Cardiac muscle cell (in vitro differentiated cells and primary cell): ENCODE measurements at regions not wholly inside any gene's neighbourhood (a gene's known extent, or its start where the extent isn't known, plus 50 kb on each side); places are given as distances from the start of the nearest gene placed in this dataset.

Source experiments
- DNase-seq, 2 donors: peaks; one replicate each; pipeline versions ENCODE4 v3.0.0 to v3.0.0-alpha.2; 2010 to 2017; ENCODE audit warnings: low read depth in 1 of 2, low spot score in 1 of 2
- H3K27ac ChIP-seq: fragments of 200-600 bp; sonication (generic); 2 replicates; pipeline ENCODE4 v1.5.1; 2016
- H3K27me3 ChIP-seq: fragments of 200-600 bp; sonication (generic); 2 replicates; pipeline ENCODE4 v1.6.0; 2016; ENCODE audit warnings: control low read depth
- H3K36me3 ChIP-seq: fragments of 200-600 bp; sonication (generic); 2 replicates; pipeline ENCODE4 v1.5.1; 2016; ENCODE audit warnings: control low read depth
- H3K4me1 ChIP-seq: fragments of 200-600 bp; sonication (generic); 2 replicates; pipeline ENCODE4 v1.8.1; 2017; ENCODE audit warnings: low read depth, mild to moderate bottlenecking, mixed run types
- H3K4me3 ChIP-seq: fragments of 200-600 bp; sonication (generic); 2 replicates; pipeline ENCODE4 v1.5.1; 2016; ENCODE audit warnings: mild to moderate bottlenecking
- H3K9me3 ChIP-seq: fragments of 200-600 bp; sonication (generic); 2 replicates; pipeline ENCODE4 v1.5.1; 2017; ENCODE audit warnings: low read depth, mild to moderate bottlenecking, control low read depth
- CTCF ChIP-seq: IDR thresholded peaks from 2 replicates; pipeline ENCODE4 v1.5.1; 2012; ENCODE audit warnings: low read depth, mild to moderate bottlenecking, low read length

GRCh38 chr14:54136894-54137613 is 180.4 kb upstream of the BMP4 start:
- H3K4me1 ChIP-seq, result no peaks in the 10 kb centered on the region
- H3K36me3 ChIP-seq, result no peaks in the 10 kb centered on the region
- no peak overlapping the region for H3K27ac ChIP-seq
- DNase-seq, result no peak
- H3K9me3 ChIP-seq, result no peaks in the 10 kb centered on the region
- H3K27me3 ChIP-seq, result no peaks in the 10 kb centered on the region
- H3K4me3 ChIP-seq, result no peak overlapping the region
- TF ChIP-seq CTCF, result no peak

- H3K4me1 ChIP-seq, result no peaks in the 10 kb centered on the region
- H3K27ac ChIP-seq, result no peak overlapping the region
- H3K9me3 ChIP-seq, result no peaks in the 10 kb centered on the region
- no peak for DNase-seq
- no peak overlapping the region for H3K4me3 ChIP-seq
- TF ChIP-seq CTCF, result no peak
- no peaks in the 10 kb centered on the region for H3K27me3 ChIP-seq
- no peaks in the 10 kb centered on the region for H3K36me3 ChIP-seq
Measured at GRCh38 chr14:54137614-54137961, 181.0 kb upstream of the BMP4 start.

- Histone ChIP-seq H3K4me1 (no peaks in the 10 kb centered on the region), H3K9me3 (no peaks in the 10 kb centered on the region), H3K27me3 (no peaks in the 10 kb centered on the region), H3K27ac (no peak overlapping the region), H3K4me3 (no peak overlapping the region), H3K36me3 (no peaks in the 10 kb centered on the region)
- TF ChIP-seq CTCF, result no peak
- DNase-seq, result no peak
Measured at GRCh38 chr14:54138024-54138353, 181.4 kb upstream of the BMP4 start.

- DNase-seq, result no peak
- Histone ChIP-seq H3K4me1 (no peaks in the 10 kb centered on the region), H3K9me3 (no peaks in the 10 kb centered on the region), H3K27me3 (no peaks in the 10 kb centered on the region), H3K27ac (no peak overlapping the region), H3K4me3 (no peak overlapping the region), H3K36me3 (no peaks in the 10 kb centered on the region)
- no peak for TF ChIP-seq CTCF
Measured at GRCh38 chr14:54138354-54139038, 181.9 kb upstream of the BMP4 start.

GRCh38 chr14:54140551-54140950 is 183.9 kb upstream of the BMP4 start:
- Histone ChIP-seq H3K4me1 (no peaks in the 10 kb centered on the region), H3K27me3 (no peaks in the 10 kb centered on the region), H3K27ac (no peak overlapping the region), H3K36me3 (no peaks in the 10 kb centered on the region), H3K9me3 (no peaks in the 10 kb centered on the region), H3K4me3 (no peak overlapping the region)
- TF ChIP-seq CTCF, result no peak
- DNase-seq, result no peak
